HG03439 (cell line): ENCODE measurements at regions not wholly inside any gene's neighbourhood (a gene's known extent, or its start where the extent isn't known, plus 50 kb on each side); places are given as distances from the start of the nearest gene placed in this dataset.

Source experiments
- ATAC-seq: cut with Tn5 transposase; IDR thresholded peaks from one replicate; pipeline ENCODE4 v1.9.1; 2021; ENCODE audit warnings: mild to moderate bottlenecking, moderate library complexity; ENCODE audit not compliant: unreplicated experiment

DNA sequence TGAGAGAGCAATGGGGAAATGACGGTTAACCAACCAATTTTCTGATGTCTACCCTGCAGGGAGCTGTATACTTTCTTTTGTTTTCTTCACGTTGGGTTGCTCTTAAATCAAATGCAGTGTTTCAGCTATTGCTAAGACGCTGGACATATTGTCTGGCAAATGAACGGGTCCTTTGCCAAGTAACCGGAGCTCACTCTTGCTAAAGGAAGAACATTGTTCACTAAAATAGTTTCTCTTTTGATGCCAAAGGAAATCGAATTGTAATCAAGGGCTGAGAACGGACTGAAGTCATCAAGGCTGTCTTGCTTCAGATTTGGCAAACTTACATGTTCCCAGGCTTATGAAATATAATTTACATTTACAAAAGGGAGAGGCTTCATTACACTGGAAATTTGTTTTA is 142.3 kb upstream of the ARGLU1 start:
- ATAC-seq: no peak

DNA sequence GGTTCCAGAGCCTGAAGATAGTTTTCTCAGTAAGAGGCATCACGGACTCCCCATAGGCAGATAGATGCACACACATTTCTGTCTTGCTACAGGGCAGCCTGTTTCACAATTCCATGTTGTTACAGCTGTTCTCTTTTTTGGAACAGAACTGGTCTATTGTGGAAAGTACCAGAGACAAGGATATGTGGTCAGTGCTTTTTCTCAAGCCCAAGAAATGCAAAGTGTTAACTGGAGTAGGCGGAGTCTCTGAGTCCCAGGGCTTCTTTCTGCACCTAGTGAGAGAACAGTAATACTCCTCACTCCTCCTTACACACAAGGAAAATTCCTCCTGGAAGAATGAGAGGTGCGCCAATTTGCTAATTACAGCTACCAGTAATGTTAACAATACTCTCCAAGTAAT is 141.6 kb upstream of the ARGLU1 start:
- ATAC-seq: no peak

DNA sequence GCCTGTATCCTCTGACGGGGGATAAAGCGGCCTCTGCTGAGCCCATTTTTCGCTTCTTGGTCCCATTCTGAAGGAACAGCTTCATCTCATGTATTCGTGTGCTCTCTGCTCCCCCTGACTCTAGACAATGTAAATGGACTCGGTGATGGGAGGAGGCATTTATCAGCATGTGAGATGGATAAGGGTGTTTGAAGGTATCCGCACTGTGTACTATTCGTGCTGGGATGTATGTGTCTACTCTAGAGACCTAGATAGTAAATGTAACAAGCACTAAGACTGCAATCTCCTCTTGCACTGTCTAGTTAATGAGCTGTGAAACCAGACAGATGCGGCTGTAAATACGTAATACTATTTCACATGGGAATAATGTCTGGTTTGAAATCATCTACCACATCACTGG is 134.6 kb upstream of the ARGLU1 start:
- no peak for ATAC-seq

DNA sequence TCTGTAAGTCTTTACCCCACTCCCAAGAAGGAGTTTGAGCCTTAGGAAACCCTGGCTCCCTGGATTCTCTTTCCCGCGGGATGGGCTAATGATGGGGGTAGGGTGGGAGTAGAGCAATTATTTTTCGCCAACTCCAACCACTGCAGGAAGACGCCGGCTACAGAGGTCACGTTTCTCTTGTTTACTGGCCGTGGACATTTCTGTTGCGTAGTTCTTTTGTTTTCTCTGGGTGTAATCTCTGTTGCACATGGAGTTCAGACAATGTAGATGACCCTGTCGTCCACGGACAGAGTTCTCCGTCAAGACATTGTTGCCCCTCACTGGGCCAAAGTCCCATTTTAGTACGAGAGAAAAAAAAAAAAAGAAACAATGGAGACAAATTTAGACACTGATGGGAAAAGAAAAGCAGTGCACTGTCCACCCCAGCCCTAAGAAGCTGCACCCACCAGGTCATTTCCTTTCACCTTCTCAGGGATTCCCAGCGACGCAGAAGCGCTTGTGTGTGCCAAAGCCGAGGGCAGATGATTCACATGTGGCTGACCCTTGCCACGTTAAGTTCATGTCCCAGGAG is 133.9 kb upstream of the ARGLU1 start:
- no peak for ATAC-seq

DNA sequence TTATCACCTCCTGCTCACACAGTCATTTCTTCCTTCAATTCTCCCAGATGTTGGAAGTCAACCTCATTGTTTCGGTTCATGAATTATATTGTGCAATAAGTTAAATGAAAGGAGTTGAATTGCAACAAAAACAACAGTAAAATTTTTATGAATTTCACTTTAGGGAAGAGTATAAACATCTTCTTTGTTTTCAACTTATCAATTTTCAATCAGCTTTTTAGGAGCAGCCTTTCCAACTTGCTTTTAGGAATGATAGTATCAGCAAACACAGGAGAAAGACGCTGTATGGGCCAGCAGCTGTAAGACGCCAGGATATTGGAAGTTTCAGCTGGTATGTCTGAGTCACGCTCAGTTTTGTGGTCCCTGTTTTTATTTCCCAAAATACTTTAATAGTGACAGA is 132.5 kb upstream of the ARGLU1 start:
- no peak for ATAC-seq

DNA sequence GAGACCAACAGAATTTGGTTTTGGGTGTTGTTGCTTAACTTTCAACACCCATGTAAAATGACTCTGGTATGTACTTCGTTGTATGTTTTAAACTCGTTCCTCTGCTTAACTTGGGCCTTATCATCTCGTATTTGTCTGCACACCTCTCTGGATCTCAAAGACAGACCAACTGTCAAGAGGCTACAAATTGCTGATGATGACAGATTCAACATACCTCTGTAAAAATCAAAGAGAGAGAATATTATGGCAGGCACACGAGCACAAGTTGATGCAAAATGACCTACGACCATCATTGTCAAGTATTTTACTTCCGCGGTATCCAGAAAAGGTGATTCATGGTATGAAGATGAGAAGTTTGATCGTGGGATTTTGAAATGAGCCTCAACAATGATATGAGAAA is 132.1 kb upstream of the ARGLU1 start:
- no peak for ATAC-seq

DNA sequence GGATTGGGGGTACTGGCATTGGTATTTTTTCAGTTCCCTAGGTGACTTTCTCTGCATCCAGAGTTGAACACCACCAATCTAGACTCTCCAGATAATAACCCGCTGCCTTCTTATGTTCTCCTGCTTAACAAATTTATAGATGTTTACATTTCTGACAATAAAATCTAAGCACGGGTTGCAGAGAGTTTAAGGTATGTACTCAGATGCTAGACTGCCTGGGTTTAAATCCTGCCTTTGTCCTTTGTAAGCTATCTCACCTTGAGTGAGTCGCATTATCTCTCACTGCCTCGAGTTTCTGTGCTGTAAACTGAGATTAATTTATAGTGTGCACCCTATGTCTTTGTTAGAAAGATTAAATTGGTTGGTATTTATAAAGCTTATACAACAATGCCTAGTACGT is 131.4 kb upstream of the ARGLU1 start:
- ATAC-seq: no peak

DNA sequence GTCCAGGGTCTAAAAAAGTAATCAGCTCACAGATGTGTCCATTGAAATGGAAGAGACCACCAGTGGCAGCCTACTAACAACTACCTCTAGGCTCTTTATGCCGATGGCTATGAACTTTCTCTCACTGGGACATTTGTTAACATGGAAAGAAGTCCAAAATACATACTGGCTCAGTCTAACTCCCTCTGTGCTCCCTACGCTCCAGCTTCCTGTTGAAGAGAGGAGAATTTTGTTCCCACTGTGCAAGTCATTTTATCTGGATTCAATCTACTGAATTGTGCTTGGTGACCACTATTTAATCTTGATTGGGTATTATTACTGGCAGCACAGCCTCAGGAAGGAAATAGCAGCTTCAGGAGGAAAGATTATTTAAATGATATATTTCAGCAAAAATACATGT is 128.8 kb upstream of the ARGLU1 start:
- ATAC-seq: no peak

DNA sequence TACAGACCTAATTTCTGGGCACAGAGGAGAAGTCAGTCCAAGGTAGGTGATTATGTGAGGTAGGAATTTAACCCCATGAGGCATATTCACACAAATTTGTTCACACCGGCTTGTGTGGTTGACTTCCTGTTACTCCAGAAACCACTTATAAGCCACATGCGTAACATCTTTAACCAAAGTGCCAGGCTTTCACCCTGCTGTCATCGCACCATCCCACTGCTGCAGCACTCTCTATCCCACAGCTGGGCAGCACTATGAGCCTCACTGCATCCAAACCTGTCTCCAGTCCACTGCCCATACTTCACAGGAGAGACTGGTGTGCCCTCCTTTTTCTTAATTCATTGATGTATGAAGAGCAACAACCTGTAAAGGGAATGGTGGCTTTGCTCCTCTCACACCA is 128.2 kb upstream of the ARGLU1 start:
- no peak for ATAC-seq

DNA sequence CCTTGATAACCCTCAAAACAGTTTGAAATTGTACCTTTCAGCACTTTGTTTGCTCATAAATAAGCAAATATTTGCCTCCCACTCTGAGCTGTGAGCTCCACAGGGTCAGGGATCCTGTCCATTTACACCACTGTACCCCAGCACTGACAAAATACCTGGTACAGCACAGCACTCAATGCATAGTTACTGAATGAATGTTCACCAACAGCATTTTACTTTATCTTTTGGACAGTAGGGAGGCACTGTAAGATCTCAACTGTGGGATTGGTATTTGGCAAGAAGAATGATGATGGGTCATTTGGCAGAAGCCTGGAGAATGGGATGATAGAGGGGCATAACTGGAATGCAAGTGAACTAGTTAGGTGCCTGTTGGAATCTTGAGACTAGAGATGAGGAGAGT is 127.2 kb upstream of the ARGLU1 start:
- no peak for ATAC-seq

DNA sequence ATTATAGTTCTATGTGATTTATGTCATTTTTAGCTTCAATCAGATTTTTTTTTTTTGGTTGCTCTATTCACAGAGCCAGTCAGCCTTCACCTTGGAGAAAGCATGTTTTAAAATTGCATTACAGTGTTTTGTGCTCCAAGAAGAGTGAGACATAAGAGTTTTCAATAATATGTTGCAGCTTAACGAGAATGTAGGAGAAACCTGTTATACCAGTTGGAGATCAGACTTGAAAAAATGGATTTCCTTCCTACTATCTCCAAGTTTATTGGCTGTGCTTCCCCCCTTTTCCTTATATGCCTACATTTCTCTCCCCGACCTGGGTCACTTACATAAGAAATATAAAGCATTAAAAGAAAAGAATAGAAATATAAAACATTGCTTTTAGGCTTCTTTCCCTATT is 123.9 kb upstream of the ARGLU1 start:
- no peak for ATAC-seq

DNA sequence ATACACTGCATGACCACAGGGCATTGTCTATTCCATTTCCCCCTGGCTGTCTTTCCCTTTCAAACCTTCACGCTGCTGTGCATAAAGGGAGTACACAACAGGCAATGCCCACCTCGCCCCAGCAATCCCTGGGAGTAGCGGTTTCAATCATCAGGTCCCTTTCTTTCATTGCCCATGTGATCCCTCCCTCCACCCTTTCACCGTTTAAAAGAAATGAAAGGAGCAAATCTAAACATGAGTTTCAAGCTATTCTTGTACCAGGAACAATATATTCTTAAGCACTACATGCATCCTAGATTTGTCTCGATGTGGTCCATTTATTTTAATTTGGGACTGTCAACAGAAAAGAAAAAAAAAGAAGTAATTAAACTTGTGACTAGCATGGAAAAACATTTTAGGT is 123.4 kb upstream of the ARGLU1 start:
- ATAC-seq: no peak

DNA sequence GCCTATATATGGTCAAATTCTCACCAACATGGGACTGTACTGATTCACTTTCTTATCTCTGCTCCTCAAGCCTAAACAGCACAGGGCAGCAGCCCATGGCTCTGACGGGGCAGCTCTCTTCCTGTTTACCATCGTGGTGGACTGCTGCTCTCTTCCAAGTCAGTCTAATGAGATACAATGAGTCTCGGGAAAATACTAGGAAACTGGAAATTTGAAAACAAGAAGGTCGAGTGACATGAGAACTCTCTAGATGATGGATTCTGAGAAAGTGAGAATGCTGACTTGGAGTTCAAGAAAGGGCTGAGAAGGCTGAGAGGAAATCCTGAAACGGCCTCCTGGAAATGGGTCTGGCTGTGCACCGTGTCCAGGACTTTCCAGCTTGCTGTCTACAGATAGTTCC is 122.8 kb upstream of the ARGLU1 start:
- no peak for ATAC-seq

DNA sequence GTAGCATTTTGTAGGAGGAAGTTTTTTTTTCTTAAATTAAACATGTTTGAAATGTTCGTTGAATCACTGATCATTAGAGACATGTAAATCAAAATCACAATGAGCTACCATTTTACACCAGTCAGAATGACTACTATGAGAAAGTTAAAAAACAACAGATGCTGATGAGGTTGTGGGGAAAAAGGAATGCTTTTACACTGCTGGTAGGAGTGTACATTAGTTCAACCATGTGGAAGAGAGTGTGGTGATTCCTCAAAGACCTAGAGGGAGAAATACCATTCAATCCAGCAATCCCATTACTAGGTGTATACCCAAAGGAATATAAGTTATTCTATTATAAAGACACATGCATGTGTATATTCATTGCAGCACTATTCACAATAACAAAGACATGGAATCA is 122.0 kb upstream of the ARGLU1 start:
- no peak for ATAC-seq

DNA sequence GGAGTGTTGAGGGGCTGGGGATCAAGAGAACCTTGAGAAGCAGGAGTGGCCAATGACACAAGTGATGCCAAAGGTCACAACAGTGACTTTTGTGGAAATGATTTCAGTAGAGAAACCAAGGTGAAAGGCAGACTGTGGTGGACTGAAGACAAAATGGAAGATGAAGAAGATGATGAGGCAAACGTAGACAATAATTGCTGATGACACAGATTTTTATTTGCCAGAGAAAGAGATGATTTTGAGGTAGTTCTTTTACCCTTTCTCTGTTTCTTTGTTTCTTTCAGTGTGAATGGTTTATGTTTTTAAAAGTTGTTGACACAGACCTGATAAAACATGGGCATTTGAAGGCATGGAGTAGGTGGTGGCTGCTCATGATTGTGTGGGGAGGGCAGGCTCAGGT is 121.0 kb upstream of the ARGLU1 start:
- no peak for ATAC-seq

DNA sequence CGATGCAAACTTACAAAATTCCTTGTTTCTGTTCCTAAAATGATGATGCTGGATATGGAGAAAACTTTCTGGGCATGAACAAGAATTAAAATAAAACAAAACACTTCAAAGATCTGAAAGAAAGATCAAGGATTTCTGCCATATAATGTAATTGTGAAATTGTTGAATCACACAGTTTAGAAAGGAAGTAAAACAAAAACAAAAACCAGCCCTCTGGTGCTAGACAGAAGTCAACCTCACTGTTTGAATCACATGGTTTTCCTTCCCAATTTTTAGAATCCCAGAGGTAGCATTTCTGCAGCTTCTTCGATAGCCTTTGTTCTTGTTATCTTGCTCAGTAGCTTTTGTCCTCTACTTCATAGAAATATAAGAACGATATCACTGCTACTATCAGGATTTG is 118.2 kb upstream of the ARGLU1 start:
- no peak for ATAC-seq

DNA sequence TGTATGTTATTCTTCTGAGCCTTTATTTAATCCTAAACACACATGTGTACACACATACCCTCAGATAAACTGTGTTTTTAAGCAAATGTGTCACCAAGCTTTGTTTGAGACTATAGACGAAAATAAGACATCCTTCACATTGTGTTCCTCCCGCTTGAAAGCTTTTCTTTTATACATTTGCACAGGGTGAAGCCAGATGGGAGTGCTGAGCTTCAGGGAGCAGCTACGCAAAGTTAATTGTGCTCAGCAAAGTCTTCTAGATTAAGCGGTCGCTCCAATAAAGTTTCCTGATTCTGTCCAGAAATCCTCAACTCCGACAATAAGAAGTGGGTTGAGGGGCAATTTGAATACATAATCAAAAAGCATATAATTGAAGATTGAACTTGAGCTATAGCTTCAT is 117.2 kb upstream of the ARGLU1 start:
- no peak for ATAC-seq

DNA sequence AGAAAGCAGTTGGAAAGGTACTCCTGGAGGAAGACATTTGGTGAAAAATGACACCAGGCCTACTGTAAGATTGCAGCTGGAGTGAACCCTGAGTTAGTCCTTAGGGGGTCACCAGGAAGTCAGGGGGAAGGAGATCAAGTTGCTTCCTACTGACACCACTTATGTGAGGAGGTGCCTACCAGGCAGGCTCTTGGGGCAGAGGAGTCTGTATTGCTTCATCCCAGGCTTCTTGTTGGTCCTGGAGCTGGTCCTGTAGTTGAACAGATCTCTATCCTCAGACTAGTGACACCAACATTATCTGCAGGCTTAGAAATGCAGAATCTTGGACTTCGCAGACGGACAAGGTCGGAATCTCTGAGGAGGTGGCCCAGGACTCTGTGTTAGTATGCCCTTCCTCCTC is 116.0 kb upstream of the ARGLU1 start:
- ATAC-seq: no peak

DNA sequence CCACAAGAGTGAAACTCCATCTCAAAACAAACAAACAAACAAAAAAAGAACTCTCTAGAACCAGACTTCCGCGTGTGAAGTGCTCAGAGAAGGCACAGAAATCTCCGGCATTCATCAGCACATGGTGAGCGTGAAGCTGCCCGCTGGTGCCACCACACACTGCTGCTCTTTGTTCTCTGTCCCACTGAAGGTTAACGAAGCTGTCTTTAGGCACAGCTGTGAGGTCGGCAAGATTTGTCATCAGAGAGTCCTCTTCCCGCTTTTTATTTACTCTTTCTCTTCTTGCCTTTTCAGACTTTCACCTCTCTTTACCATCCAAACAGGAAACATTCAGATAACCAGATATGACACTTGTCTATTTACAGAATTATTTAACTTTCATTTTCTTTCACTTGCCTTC is 115.2 kb upstream of the ARGLU1 start:
- no peak for ATAC-seq

DNA sequence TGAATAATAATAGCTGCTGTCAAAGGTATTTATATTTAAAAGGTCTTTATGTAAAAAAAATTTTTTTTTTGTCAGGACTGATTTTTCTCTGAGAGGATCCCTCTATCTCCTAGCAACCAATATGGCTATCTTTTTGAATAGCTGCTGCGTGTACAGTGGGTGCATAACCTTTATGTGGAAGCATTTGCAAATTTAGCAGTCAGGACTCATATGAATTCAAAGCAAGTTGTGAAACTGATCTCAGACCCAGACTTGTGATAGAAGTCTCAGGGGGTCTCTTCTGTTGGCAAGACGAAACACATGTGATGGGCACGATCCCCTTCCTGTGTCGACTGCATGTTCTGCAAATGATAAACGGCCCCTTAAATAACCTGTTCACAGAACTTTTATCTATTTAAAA is 114.1 kb upstream of the ARGLU1 start:
- ATAC-seq: no peak

DNA sequence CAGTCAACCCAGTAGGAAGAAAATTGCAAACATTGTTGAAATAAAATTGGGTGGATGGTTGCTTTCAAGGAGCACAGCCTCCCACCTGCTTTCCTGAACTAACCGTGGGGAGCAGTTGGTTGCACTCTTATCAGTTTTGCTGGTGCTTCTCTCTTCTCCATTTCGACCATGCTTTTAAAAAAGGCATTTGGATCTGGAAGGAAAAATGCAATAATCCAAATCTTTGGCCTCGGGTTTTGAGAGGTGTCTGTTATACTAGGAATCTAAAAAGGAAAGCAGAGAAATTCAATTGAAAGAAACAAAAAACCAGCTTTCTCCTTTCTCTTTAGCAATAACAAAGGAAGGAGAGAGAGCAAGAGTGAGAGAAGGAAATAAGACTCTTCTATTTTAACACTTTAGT is 113.6 kb upstream of the ARGLU1 start:
- ATAC-seq: no peak

DNA sequence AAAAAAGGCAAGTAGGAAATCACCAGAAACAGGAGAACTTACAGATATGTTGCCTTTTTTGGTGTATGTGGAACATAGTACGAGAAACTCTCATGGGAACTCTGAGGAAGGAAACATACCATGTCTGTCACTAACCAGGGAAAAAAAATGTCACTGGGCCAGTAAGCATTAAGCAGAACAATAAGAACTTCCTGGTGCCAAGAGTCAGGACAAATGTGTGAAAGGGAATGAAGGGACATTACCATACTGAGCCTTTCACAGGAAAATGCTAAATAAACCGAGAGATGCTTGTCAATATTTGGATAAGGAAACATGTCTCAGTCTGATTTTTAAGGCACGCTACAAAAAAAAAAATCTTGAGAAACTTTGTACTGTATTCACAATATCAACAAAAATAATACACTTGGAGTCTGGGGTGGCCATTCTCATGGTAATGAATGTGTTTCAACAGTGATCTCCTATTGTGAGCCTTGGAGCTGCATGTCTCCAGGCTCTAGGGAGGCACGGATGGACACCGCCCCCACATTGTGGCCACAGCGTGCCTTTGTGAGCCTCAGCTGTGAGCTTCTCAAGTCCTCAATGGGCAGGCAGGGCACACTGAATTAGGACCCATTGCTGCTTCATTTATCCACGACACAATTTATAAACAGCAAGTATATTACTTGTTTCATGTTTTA is 113.0 kb upstream of the ARGLU1 start:
- ATAC-seq: no peak
